ENCODE measurements at regions not wholly inside any gene's neighbourhood (a gene's known extent, or its start where the extent isn't known, plus 50 kb on each side); places are given as distances from the start of the nearest gene placed in this dataset.

DNA sequence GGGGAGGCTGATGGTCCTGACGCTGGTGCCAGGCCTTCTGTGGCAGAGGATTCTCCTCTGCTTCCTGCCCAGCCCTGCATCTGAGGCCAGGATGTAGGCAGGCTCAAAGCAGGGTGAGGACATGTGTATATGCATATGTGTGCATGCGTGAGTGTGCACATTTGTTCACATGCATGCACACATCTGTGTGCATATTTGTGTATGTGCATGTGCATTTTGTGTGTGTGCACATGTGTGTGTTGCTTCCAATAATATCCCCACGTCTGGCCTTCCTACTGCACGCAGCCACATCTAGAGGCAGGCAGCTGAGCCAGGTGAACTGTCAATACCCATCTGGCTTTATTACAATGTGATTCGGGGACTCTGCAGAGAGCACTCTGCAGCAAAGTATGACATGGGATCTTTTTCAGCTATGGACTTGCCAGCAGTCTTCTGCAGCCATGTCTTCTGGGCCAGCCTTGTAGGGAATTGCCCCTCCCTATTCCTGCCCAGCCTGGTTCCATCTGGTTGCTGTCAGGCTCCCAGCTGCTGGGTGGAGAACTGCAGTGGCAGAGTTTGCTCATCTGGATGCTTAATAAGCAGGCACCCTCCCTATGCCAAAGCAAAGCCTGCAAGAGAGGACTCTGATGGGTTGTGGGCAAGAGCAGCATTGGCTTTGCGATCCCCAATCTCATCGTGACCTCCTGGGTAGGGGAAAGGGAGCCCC lies 140.7 kb downstream of the PFKFB3 start:
- H3K27ac ChIP-seq: no peak overlapping the region
- TF ChIP-seq, protein P1, sequence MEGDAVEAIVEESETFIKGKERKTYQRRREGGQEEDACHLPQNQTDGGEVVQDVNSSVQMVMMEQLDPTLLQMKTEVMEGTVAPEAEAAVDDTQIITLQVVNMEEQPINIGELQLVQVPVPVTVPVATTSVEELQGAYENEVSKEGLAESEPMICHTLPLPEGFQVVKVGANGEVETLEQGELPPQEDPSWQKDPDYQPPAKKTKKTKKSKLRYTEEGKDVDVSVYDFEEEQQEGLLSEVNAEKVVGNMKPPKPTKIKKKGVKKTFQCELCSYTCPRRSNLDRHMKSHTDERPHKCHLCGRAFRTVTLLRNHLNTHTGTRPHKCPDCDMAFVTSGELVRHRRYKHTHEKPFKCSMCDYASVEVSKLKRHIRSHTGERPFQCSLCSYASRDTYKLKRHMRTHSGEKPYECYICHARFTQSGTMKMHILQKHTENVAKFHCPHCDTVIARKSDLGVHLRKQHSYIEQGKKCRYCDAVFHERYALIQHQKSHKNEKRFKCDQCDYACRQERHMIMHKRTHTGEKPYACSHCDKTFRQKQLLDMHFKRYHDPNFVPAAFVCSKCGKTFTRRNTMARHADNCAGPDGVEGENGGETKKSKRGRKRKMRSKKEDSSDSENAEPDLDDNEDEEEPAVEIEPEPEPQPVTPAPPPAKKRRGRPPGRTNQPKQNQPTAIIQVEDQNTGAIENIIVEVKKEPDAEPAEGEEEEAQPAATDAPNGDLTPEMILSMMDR (conservative IDR thresholded peaks at IDR 0.05): no peak

DNA sequence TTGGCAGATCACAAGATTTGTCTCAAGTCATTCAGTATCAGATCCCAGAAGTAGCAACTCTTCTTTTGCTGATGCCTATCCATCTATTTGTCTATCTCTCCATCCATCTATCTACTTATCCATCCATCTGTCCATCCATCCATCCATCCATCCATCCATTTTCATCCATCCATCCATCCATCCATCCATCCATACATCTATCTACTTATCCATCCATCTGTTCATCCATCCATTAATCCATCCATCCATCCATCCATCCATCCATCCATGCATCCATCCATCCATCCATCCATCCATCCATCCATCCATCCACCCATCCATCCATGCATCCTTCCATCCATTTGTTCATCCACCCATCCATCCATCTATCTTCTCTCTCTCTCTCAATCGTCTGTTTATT lies 142.7 kb downstream of the PFKFB3 start:
- no peak overlapping the region for H3K27ac ChIP-seq
- TF ChIP-seq, protein P1 (conservative IDR thresholded peaks at IDR 0.05): no peak

- no peak overlapping the region; the same call in 1 of the 2 replicates for H3K27ac ChIP-seq
Observed at GRCh38 chr10:6346631-6347030, 143.9 kb downstream of the PFKFB3 start.

DNA sequence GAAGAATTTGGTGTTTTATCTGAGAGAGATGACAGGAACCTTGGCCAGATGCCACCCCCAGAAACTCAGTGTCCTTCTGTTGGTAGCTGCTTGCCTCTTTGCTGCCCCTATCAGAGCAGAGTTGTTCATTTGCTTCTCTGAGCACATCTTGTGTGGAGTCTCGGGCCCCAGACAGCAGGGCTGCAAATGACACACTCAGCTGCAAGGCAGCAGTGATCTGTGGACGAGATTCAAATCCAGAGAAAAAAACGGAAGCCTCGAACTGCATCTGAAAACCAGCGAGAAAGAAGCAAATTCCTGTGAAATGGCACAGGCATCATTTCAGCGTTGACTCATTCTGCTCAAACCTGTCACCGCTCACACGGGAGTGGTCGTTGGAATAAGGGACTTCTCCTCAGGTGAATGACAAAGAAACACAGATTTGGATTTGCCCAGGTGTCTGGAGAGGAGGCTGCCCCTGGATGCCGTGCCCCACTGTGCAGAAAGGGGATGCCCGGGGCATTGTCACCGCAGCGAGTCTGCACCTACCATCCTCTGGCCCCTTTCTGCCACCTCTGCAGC lies 144.7 kb downstream of the PFKFB3 start:
- TF ChIP-seq, protein P1 (conservative IDR thresholded peaks at IDR 0.05): no peak
- H3K27ac ChIP-seq: peak overlapping the region; percentile 68

More at GRCh38 chr10:6346631-6347030, 143.9 kb downstream of the PFKFB3 start:
- TF ChIP-seq, protein P1 (conservative IDR thresholded peaks at IDR 0.05): no peak

DNA sequence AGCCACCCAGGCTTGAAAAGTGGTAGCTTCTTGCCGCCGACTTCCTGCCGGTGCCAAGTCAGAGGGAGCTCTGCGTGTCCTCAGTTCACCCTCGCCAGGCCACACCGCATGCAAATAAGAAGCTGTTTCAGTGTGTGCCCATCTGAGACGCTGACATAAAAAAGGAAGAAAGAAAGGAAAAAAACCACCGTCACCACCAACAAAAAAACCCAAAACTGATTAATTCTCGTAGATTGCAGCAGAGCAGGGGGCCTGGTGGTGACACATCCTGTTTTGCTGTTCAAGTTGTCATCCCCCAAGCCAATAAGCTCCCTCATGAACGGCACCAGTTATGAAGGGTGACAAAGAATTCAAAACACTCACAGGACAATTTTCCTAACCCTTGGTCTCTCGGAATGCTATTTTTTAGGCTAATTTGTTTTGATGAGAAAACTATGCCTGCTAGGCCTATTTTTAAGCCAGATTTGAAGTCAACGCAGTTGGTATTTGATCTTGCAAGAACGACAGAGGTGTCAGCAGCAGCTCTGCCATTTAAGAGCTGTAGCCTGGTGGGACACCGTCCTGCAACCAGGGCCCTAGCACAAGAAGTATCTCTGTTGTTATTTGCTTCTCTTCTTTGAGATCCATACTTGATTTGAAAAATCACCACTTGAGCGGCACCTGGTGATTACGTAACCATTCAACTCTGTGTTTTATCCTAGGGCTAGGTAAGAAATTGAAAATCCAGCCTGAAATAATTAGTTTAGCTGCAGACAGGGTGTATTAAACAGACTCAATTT lies 145.6 kb downstream of the PFKFB3 start:
- H3K27ac ChIP-seq: peak overlapping the region; percentile 68
- TF ChIP-seq, protein P1 (conservative IDR thresholded peaks at IDR 0.05): no peak

- TF ChIP-seq, protein P1 (conservative IDR thresholded peaks at IDR 0.05): no peak
- no peak overlapping the region for H3K27ac ChIP-seq
Observed at GRCh38 chr10:6349846-6350535, 147.3 kb downstream of the PFKFB3 start.

DNA sequence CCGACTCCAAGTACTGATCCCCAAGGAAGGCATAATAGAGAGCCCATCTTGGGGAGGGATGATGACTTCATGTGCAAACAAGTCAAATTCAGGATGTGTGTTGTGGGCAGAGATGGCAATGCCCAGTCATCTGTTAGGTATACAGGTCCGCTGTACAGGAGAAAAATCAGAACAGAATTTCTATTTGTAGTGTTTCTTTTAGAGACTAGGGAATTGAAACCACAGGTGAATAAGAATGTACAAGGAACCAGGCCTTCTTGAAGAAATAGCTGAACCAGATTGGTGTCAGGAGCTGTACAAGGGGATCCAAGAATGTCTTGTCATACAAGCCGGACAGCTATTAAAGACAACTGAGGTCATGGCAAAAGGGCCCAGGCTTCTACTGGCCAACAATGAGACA lies 147.9 kb downstream of the PFKFB3 start:
- no peak overlapping the region for H3K27ac ChIP-seq
- TF ChIP-seq, protein P1 (conservative IDR thresholded peaks at IDR 0.05): no peak
